GM10248 (cell line): ENCODE measurements at regions not wholly inside any gene's neighbourhood (a gene's known extent, or its start where the extent isn't known, plus 50 kb on each side); places are given as distances from the start of the nearest gene placed in this dataset.

Source experiments
- CTCF ChIA-PET: fragments of 300-600 bp; sonication (Branson Sonifier 250); formaldehyde crosslinking; extraction: SDS; loops from one replicate; lab custom pipeline; 2021; ENCODE audit warnings: antibody characterized with exemption; lab: Yijun Ruan, JAX
- POLR2A ChIA-PET: fragments of 350-650 bp; sonication (Branson Sonifier 250); formaldehyde crosslinking; extraction: SDS; loops from one replicate; lab custom pipeline; 2020; ENCODE audit warnings: antibody characterized with exemption; lab: Yijun Ruan, JAX
- DNase-seq: peaks from one replicate; pipeline ENCODE4 v3.0.0; 2012; ENCODE audit errors: extremely low spot score
- TF ChIP-seq, protein P1 (sequence below): IDR thresholded peaks from 2 replicates; pipeline ENCODE4 v1.5.1; 2012; ENCODE audit warnings: mild to moderate bottlenecking, low read depth; ENCODE audit errors: extremely low read depth, missing control alignments, control extremely low read depth

DNA sequence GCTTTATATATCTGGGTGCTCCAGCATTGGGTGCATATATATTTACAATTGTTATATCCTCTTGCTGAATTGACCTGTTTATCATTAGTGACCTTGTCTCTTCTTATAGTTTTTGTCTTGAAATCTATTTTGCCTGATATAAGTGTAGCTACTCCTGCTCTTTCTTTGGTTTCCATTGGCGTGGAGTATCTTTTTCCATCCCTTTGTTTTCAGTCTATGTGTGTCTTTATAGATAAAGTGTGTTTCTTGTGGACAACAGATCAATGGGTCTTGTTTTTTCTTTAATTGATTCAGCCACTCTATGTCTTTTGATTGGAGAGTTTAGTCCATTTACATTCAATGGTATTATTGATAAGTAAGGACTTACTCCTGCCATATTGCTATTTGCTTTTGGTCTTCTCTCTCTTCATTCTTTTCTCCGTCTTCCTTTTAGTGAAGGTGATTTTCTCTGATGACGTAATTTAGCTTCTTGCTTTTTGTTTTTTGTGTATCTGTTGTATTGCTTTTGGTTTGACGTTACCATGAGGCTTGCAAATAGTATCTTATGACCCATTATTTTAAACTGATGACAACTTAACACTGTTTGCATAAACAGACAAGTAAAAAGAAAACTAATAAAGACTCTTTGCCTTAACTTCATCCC, 347.6 kb downstream of the TMEM121 start:
- DNase-seq, result no peak
- POLR2A ChIA-PET, result no interaction called here
- TF ChIP-seq, protein P1, sequence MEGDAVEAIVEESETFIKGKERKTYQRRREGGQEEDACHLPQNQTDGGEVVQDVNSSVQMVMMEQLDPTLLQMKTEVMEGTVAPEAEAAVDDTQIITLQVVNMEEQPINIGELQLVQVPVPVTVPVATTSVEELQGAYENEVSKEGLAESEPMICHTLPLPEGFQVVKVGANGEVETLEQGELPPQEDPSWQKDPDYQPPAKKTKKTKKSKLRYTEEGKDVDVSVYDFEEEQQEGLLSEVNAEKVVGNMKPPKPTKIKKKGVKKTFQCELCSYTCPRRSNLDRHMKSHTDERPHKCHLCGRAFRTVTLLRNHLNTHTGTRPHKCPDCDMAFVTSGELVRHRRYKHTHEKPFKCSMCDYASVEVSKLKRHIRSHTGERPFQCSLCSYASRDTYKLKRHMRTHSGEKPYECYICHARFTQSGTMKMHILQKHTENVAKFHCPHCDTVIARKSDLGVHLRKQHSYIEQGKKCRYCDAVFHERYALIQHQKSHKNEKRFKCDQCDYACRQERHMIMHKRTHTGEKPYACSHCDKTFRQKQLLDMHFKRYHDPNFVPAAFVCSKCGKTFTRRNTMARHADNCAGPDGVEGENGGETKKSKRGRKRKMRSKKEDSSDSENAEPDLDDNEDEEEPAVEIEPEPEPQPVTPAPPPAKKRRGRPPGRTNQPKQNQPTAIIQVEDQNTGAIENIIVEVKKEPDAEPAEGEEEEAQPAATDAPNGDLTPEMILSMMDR, result no peak
- CTCF ChIA-PET, result no interaction called here

DNA sequence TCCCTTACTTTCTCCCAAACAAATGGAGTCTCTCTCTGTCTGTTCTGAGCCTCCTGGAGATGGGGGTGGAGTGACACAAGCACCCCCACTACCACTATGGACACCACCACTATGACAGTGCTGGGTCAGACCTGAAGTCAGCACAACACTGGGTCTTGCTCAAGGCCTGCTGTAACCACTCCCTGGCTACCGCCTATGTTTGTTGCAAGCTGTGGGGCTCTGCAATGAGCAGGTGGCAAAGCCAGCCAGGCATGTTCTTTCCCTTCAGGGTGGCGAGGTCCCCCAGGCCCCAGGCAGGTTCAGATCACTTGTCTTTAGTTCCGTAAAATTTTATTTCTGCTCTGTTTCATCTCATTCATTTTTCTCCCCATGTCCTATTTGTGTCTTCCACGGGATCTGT, 349.8 kb downstream of the TMEM121 start:
- TF ChIP-seq, protein P1, result no peak
- DNase-seq, result no peak
- POLR2A ChIA-PET, result no interaction called here
- CTCF ChIA-PET, result no interaction called here

DNA sequence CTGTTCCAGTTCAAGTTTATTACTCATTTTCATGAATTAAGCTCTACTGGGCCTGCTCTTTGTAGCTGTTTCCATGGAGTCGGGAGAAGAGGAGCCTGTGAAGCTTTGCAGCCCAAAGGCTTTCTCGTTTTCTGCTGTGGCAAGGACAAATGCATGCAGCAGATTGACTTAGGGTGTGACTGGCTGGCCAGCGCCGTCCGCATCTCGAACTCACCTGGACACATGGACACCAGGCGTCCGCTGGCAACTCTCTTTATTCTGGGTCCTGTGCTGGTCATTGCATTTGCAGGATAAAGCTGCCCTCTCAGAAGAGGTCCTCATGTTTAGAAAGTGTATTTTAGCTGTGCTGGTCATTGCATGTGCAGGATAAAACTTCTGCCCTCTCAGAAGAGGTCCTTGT, 350.4 kb downstream of the TMEM121 start:
- ChIA-PET POLR2A (no interaction called here), CTCF (no interaction called here)
- TF ChIP-seq, protein P1, result no peak
- no peak for DNase-seq

DNA sequence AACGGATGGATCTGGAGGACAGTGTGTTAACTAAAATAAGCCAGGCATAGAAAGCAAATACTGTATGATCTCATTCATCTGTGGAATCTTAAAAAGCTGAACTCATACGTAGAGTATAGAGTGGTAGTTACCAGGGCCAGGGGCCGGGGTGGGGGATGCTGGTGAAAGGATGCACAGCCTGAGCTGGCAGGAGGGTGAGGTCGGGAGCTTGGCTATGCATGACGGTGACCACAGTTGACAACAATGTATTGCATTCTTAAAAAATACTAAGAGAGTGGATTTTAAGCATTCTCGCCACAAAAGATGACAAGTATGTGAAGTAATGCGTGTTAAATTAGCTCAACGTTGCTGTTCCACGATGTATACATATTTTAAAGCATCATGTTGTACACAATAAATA, 351.3 kb downstream of the TMEM121 start:
- CTCF ChIA-PET, result no interaction called here

DNA sequence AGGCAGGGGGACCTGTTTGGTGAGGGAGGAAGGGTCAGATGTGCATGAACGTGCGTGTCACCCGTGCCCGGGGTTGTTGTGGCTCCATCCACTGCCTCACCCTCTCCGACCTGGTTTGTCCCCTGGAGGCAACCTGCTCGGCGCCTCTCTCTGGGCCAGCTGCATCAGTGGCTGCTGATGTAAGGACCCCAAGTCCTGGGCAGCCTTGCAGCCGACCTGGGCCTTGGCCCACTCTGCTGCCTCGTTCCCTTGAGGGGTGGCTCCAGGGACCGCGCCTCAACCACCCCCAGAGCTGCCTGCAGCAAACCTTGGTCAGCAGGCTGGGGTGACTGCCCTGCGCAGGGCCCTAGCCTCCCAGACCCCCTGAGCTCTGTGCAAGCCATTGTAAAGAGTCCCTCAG, 351.7 kb downstream of the TMEM121 start:
- no peak for DNase-seq
- TF ChIP-seq, protein P1, result no peak
- ChIA-PET CTCF (no interaction called here), POLR2A (no interaction called here)

More for the DNA sequence above, 351.3 kb downstream of the TMEM121 start:
- POLR2A ChIA-PET, result no interaction called here
- TF ChIP-seq, protein P1, result no peak
- DNase-seq, result no peak

DNA sequence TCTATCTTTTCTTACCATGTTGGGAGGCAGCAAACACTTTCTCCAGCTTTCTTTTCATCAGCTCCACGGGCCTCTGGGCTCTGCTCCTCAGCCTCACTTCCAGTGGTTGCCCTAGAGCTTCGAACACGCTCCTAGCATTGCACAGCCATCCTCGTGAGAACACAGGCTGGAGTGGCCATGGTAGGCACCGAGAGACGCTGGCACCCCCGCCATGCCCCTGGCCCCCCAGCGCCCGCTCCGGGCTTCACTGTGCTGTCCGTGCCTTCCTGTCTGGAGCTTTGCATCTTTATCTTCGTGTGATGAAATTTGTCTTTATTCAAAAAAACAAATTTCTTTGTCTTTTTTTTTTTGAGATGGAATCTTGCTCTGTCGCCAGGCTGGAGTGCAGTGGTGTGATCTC, 352.2 kb downstream of the TMEM121 start:
- ChIA-PET POLR2A (no interaction called here), CTCF (no interaction called here)
- DNase-seq, result no peak
- TF ChIP-seq, protein P1, result no peak
